ENCODE measurements at regions not wholly inside any gene's neighbourhood (a gene's known extent, or its start where the extent isn't known, plus 50 kb on each side); places are given as distances from the start of the nearest gene placed in this dataset.

GRCh38 chr2:52933878-52934277 is 833.7 kb upstream of the CHAC2 start:
- no peak overlapping the region for H3K4me3 Mint-ChIP-seq
- peaks cover 0 to 9% of the 10 kb centered on the region in 2 donors for H3K36me3 Mint-ChIP-seq
- ATAC-seq (ENCODE audit: low read depth in 2 of 2) (no peak), DNase-seq (no peak)
- no peaks in the 10 kb centered on the region for H3K27me3 Mint-ChIP-seq
- peaks cover 2 to 13% (median 8%) of the 10 kb centered on the region in 7 donors for H3K9me3 Mint-ChIP-seq
- no peaks in the 10 kb centered on the region for H3K4me1 Mint-ChIP-seq
- H3K27ac Mint-ChIP-seq, result no peak overlapping the region

DNA sequence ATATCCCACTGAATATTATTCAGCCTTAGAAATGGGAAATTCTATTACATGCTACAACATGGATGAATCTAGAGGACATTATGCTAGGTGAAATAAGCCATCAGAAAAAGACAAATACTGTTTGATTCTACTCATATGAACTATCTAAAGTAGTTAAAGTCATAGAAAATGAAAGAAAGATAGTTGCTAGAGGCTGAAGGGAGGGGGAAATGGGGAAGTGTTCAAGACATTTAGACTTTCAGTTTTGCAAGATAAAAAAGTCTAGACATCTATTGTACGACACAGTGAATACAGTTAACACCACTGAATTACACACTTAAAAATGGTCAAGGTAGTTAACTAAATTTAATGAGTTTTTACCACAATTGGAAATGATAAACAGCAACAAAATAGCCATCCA is 835.9 kb upstream of the CHAC2 start:
- ATAC-seq (ENCODE audit: low read depth in 2 of 2), result no peak
- no peak overlapping the region for H3K27ac Mint-ChIP-seq
- no peaks in the 10 kb centered on the region for H3K27me3 Mint-ChIP-seq

GRCh38 chr2:52929412-52929811 is 838.2 kb upstream of the CHAC2 start:
- H3K36me3 Mint-ChIP-seq, result peaks cover 0 to 15% of the 10 kb centered on the region in 2 donors
- DNase-seq (no peak), ATAC-seq (ENCODE audit: low read depth in 2 of 2) (no peak)
- peaks cover 4 to 23% (median 12%) of the 10 kb centered on the region in 7 donors for H3K9me3 Mint-ChIP-seq
- peak overlapping the region in 1 of 8 donors; percentile 64 for H3K4me3 Mint-ChIP-seq
- H3K4me1 Mint-ChIP-seq, result no peaks in the 10 kb centered on the region
- no peaks in the 10 kb centered on the region for H3K27me3 Mint-ChIP-seq
- no peak overlapping the region for H3K27ac Mint-ChIP-seq

More for the DNA sequence above, 835.9 kb upstream of the CHAC2 start:
- Mint-ChIP-seq H3K4me1 (no peaks in the 10 kb centered on the region), H3K4me3 (no peak overlapping the region), H3K36me3 (peaks cover 0 to 15% of the 10 kb centered on the region in 2 donors), H3K9me3 (peaks cover 4 to 13% (median 12%) of the 10 kb centered on the region in 7 donors)
- DNase-seq, result no peak

- no peak for DNase-seq
- Mint-ChIP-seq H3K36me3 (no peaks in the 10 kb centered on the region), H3K27ac (no peak overlapping the region), H3K27me3 (no peaks in the 10 kb centered on the region), H3K4me3 (no peak overlapping the region), H3K9me3 (peaks cover 0 to 4% (median 3%) of the 10 kb centered on the region in 7 donors), H3K4me1 (no peaks in the 10 kb centered on the region)
- ATAC-seq (ENCODE audit: low read depth in 2 of 2), result no peak
These were observed 847.9 kb upstream of the CHAC2 start for GRCh38 chr2:52919673-52920072.

DNA sequence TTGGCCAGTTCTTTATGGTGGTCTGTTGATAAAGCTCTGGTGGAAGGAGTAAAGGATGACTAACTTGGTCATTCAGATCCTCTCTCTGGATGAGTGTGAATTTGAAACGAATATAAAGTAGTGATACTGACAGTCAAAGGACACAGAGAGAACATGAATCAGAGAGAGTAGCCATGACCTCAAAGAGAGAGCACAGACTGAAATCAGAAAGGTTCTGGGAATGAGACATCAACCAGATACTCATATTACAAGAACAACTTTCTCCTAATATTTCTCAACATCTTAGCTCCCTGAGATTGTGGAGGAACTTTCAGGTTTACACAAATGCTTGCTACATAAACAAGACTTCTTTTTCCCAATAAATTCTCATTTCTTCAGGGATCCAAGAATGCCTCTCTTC is 849.1 kb upstream of the CHAC2 start:
- peaks cover 0 to 4% (median 0%) of the 10 kb centered on the region in 7 donors for H3K9me3 Mint-ChIP-seq
- H3K27ac Mint-ChIP-seq, result no peak overlapping the region
- H3K27me3 Mint-ChIP-seq, result no peaks in the 10 kb centered on the region
- no peaks in the 10 kb centered on the region for H3K36me3 Mint-ChIP-seq
- DNase-seq, result no peak
- no peak for ATAC-seq (ENCODE audit: low read depth in 2 of 2)
- H3K4me3 Mint-ChIP-seq, result no peak overlapping the region
- no peaks in the 10 kb centered on the region for H3K4me1 Mint-ChIP-seq

GRCh38 chr2:52916981-52917380 is 850.6 kb upstream of the CHAC2 start:
- Mint-ChIP-seq H3K27ac (no peak overlapping the region), H3K9me3 (peaks cover 0 to 5% (median 0%) of the 10 kb centered on the region in 7 donors), H3K36me3 (no peaks in the 10 kb centered on the region), H3K27me3 (no peaks in the 10 kb centered on the region), H3K4me3 (no peak overlapping the region), H3K4me1 (no peaks in the 10 kb centered on the region)
- no peak for ATAC-seq (ENCODE audit: low read depth in 2 of 2)
- no peak for DNase-seq

DNA sequence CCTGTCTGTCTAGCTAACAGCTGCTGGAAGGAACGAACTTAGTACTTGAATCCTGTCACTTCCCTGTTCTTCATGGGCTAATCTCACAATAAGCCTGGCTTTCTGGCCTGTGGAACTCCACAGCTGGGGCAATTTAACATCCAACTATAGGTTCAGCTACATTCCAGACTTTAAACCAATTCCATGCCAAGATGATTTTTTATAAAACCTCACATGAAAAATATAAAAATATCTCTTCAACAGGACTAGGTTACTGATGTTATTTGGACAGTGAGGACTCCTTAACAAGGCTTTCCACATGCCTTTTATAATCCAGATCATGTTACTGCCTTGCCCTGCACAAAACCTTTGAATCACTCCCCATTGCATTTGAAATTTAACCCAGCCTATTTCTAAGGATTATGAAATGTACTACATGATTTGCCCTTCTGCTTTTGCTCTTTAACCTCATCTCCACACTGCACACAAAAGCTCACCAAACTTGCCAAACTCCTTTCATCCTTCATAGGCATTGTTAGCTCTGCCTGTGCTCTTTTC is 863.2 kb upstream of the CHAC2 start:
- Mint-ChIP-seq H3K36me3 (no peaks in the 10 kb centered on the region), H3K4me1 (no peaks in the 10 kb centered on the region), H3K9me3 (peaks cover 4 to 43% (median 5%) of the 10 kb centered on the region in 7 donors), H3K27me3 (no peaks in the 10 kb centered on the region), H3K4me3 (no peak overlapping the region), H3K27ac (no peak overlapping the region)
- ATAC-seq (ENCODE audit: low read depth in 2 of 2) (no peak), DNase-seq (no peak)

GRCh38 chr2:52897511-52898044 is 870.0 kb upstream of the CHAC2 start:
- ATAC-seq (ENCODE audit: low read depth in 2 of 2) (no peak), DNase-seq (no peak)
- no peaks in the 10 kb centered on the region for H3K4me1 Mint-ChIP-seq
- H3K27me3 Mint-ChIP-seq, result no peaks in the 10 kb centered on the region
- H3K4me3 Mint-ChIP-seq, result no peak overlapping the region
- peaks cover 8 to 51% (median 13%) of the 10 kb centered on the region in 7 donors for H3K9me3 Mint-ChIP-seq
- no peak overlapping the region for H3K27ac Mint-ChIP-seq
- no peaks in the 10 kb centered on the region for H3K36me3 Mint-ChIP-seq

DNA sequence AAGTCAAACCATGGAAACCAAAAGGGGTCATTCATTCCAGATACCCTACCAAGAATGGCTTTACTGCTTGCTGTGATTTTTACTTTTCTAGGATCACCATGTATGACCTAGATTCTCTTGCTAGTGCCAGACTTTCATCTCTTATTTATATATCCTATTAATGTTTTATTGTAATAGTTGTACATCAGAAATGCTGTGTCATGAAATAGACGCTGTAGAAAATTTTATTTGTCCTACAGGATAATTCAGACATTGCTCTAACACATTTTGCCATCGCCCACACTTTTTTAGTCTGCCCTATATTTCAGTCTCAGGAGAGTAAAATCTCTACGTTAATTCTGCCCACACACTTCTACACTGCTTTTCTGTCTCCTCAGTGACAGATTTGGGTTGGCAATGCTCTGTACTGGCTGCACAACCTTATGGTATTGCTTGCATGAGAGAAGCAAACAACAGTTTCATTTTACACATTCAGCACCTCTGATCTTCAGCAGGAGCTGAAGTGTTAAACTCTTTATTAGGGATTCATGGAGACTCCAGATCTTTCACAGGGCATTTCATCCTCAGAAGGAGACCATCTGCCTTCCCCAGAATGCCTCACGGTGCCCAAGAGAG is 871.8 kb upstream of the CHAC2 start:
- ATAC-seq (ENCODE audit: low read depth in 2 of 2), result no peak
- Mint-ChIP-seq H3K27ac (no peak overlapping the region), H3K27me3 (no peaks in the 10 kb centered on the region), H3K4me1 (no peaks in the 10 kb centered on the region), H3K4me3 (no peak overlapping the region), H3K9me3 (peaks cover 5 to 50% (median 12%) of the 10 kb centered on the region in 7 donors), H3K36me3 (no peaks in the 10 kb centered on the region)
- DNase-seq, result no peak

- DNase-seq (no peak), ATAC-seq (ENCODE audit: low read depth in 2 of 2) (no peak)
- no peak overlapping the region for H3K27ac Mint-ChIP-seq
- no peaks in the 10 kb centered on the region for H3K36me3 Mint-ChIP-seq
- no peak overlapping the region for H3K4me3 Mint-ChIP-seq
- H3K9me3 Mint-ChIP-seq, result peaks cover 0 to 6% (median 3%) of the 10 kb centered on the region in 7 donors
- H3K4me1 Mint-ChIP-seq, result no peaks in the 10 kb centered on the region
- H3K27me3 Mint-ChIP-seq, result no peaks in the 10 kb centered on the region
These were observed 881.0 kb upstream of the CHAC2 start for GRCh38 chr2:52886556-52886955.

DNA sequence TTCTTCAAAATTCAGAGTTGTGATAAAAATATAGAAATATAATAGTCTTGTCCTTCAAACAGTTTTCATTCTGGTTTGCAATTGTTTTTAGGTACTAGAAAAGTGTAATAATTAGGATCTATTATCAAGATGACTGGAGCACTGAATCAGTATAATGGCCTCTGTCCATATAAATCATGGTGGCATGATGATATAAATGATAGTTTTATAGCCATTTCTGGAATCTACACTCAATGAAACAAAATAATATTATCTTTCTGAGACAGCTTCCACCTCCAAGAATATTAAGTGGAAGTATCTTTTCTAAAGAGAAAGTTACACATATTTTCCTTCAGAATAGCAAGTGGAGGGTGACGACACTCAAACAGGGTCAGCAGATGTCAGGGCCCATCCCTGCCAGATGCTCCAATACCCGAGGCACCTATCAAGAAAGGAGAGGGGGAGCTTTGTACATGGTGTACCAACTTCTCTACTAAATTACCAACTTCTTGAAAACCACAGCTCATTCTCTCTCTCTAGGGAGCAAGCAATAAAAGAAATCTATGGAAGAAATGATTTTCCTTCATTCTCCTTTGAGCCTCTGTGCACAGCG is 882.7 kb upstream of the CHAC2 start:
- ATAC-seq (ENCODE audit: low read depth in 2 of 2) (no peak), DNase-seq (no peak)
- no peaks in the 10 kb centered on the region for H3K4me1 Mint-ChIP-seq
- H3K9me3 Mint-ChIP-seq, result peaks cover 0 to 6% (median 2%) of the 10 kb centered on the region in 7 donors
- H3K4me3 Mint-ChIP-seq, result no peak overlapping the region
- no peaks in the 10 kb centered on the region for H3K27me3 Mint-ChIP-seq
- H3K27ac Mint-ChIP-seq, result no peak overlapping the region
- H3K36me3 Mint-ChIP-seq, result no peaks in the 10 kb centered on the region

- Mint-ChIP-seq H3K4me3 (no peak overlapping the region), H3K27ac (no peak overlapping the region), H3K4me1 (no peaks in the 10 kb centered on the region), H3K36me3 (no peaks in the 10 kb centered on the region), H3K27me3 (no peaks in the 10 kb centered on the region), H3K9me3 (peaks cover 0 to 4% (median 0%) of the 10 kb centered on the region in 7 donors)
- ATAC-seq (ENCODE audit: low read depth in 2 of 2) (no peak), DNase-seq (no peak)
These were observed 884.6 kb upstream of the CHAC2 start for GRCh38 chr2:52882974-52883373.

DNA sequence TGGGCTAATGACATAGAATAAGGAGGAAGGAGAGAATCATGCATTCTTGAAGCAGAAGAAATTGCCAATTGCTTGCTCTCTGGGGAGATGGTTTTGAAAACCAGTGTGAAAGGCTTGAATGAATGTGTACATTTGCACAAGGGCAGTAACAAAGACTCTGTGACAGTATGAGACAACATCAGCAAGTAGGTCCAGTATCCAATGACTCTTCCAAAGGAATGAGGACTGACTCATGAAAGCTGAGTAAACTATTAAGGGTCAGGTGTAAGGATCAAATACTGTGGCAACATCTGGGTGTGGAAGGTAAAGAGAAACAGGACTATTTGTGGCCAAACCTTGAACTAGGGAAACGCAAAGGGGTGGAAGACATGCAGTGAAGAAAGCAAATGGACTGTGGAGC is 886.0 kb upstream of the CHAC2 start:
- Mint-ChIP-seq H3K4me3 (no peak overlapping the region), H3K27me3 (no peaks in the 10 kb centered on the region), H3K4me1 (no peaks in the 10 kb centered on the region), H3K36me3 (no peaks in the 10 kb centered on the region), H3K9me3 (no peaks in the 10 kb centered on the region), H3K27ac (no peak overlapping the region)
- DNase-seq (no peak), ATAC-seq (ENCODE audit: low read depth in 2 of 2) (no peak)

GRCh38 chr2:52880872-52881271 is 886.7 kb upstream of the CHAC2 start:
- peaks cover 0 to 1% (median 0%) of the 10 kb centered on the region in 7 donors for H3K9me3 Mint-ChIP-seq

More at GRCh38 chr2:52880872-52881271, 886.7 kb upstream of the CHAC2 start:
- no peaks in the 10 kb centered on the region for H3K36me3 Mint-ChIP-seq
- ATAC-seq (ENCODE audit: low read depth in 2 of 2), result no peak
- H3K4me1 Mint-ChIP-seq, result no peaks in the 10 kb centered on the region
- DNase-seq, result no peak
- no peak overlapping the region for H3K4me3 Mint-ChIP-seq
- H3K27me3 Mint-ChIP-seq, result no peaks in the 10 kb centered on the region
- no peak overlapping the region for H3K27ac Mint-ChIP-seq
